IMR-90 (cell line): ENCODE measurements at regions not wholly inside any gene's neighbourhood (a gene's known extent, or its start where the extent isn't known, plus 50 kb on each side); places are given as distances from the start of the nearest gene placed in this dataset.

Experiments
- POLR2A ChIP-seq: IDR thresholded peaks from 2 replicates; pipeline ENCODE4 v1.6.1; 2012; ENCODE audit warnings: mild to moderate bottlenecking, low read depth, low read length
- TF ChIP-seq, protein P1 (sequence below): fragments of 150-350 bp; IDR thresholded peaks from 2 replicates; pipeline ENCODE4 v1.6.1; 2017; ENCODE audit warnings: mild to moderate bottlenecking, antibody characterized with exemption, low read length, low read depth
- TF ChIP-seq, protein P2 (sequence below): conservative IDR thresholded peaks from 2 replicates; pipeline ENCODE4 v1.5.1; 2012; ENCODE audit warnings: mild to moderate bottlenecking, low read depth, low read length, improper control_type of control experiment

DNA sequence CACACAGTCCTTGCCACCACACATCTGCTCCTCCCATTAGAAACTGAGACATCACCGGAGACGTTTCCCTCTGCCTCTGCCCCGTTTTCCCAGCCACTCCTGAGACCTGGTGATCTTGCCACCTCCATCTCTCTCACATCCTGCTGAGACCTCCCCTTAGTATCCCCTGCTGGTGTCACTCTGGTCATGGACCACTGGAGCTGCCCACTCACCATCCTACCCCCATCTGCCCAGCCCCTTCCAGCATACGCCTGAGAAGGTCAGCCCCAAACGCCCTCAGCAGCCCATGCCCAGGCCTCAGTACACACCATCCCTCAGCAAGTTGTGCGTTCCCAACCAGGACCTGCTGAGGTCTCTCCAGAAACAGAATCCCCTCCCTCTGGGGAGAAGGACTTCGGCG is 64.3 kb downstream of the SHANK2 start:
- TF ChIP-seq, protein P1, sequence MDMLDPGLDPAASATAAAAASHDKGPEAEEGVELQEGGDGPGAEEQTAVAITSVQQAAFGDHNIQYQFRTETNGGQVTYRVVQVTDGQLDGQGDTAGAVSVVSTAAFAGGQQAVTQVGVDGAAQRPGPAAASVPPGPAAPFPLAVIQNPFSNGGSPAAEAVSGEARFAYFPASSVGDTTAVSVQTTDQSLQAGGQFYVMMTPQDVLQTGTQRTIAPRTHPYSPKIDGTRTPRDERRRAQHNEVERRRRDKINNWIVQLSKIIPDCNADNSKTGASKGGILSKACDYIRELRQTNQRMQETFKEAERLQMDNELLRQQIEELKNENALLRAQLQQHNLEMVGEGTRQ, result no peak
- TF ChIP-seq POLR2A, result no peak
- TF ChIP-seq, protein P2, sequence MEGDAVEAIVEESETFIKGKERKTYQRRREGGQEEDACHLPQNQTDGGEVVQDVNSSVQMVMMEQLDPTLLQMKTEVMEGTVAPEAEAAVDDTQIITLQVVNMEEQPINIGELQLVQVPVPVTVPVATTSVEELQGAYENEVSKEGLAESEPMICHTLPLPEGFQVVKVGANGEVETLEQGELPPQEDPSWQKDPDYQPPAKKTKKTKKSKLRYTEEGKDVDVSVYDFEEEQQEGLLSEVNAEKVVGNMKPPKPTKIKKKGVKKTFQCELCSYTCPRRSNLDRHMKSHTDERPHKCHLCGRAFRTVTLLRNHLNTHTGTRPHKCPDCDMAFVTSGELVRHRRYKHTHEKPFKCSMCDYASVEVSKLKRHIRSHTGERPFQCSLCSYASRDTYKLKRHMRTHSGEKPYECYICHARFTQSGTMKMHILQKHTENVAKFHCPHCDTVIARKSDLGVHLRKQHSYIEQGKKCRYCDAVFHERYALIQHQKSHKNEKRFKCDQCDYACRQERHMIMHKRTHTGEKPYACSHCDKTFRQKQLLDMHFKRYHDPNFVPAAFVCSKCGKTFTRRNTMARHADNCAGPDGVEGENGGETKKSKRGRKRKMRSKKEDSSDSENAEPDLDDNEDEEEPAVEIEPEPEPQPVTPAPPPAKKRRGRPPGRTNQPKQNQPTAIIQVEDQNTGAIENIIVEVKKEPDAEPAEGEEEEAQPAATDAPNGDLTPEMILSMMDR, result no peak
